ENCODE measurements at regions not wholly inside any gene's neighbourhood (a gene's known extent, or its start where the extent isn't known, plus 50 kb on each side); places are given as distances from the start of the nearest gene placed in this dataset.

DNA sequence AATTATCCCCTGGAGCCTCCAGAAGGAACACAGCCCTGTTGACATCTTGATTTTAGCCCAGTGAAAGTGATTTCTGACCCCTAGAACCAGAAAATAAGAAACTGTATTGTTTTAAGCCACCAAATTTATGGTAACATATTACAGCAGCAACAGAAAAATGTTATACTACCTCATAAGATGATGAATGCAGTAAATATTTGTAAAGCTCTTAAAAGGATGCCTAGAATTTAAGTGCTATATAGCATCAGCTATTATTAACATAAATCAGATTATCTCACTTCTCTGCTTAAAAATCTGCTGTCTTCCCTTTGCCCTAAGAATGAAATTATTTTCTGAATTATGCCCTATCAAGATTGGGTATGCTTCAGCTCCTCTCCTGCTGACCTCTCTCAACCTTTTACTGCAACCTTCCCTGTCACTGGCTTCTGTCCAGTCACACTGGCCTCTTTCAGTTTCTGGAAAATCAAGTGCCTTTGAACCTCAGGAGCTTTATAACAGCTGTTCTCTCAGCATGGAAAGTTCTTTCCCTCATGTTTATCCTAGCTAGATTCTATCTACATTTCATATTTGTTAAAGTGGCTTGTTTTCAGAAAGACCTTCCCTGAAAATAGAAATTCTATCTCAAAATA lies 78.9 kb downstream of the GPR37 start:
- H3K36me3 Mint-ChIP-seq (ENCODE audit: unreplicated experiment): no peaks in the 10 kb centered on the region
- no peak for DNase-seq (ENCODE audit: extremely low spot score, unreplicated experiment)
- no peaks in the 10 kb centered on the region for H3K27me3 Mint-ChIP-seq (ENCODE audit: unreplicated experiment)
- no peak overlapping the region for H3K4me3 Mint-ChIP-seq (ENCODE audit: unreplicated experiment)
- H3K4me1 Mint-ChIP-seq (ENCODE audit: unreplicated experiment): peaks cover 5% of the 10 kb centered on the region
- TF ChIP-seq, protein P1, sequence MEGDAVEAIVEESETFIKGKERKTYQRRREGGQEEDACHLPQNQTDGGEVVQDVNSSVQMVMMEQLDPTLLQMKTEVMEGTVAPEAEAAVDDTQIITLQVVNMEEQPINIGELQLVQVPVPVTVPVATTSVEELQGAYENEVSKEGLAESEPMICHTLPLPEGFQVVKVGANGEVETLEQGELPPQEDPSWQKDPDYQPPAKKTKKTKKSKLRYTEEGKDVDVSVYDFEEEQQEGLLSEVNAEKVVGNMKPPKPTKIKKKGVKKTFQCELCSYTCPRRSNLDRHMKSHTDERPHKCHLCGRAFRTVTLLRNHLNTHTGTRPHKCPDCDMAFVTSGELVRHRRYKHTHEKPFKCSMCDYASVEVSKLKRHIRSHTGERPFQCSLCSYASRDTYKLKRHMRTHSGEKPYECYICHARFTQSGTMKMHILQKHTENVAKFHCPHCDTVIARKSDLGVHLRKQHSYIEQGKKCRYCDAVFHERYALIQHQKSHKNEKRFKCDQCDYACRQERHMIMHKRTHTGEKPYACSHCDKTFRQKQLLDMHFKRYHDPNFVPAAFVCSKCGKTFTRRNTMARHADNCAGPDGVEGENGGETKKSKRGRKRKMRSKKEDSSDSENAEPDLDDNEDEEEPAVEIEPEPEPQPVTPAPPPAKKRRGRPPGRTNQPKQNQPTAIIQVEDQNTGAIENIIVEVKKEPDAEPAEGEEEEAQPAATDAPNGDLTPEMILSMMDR (IDR thresholded peaks at IDR 0.05): no peak
- peak overlapping the region; percentile 48 for H3K27ac Mint-ChIP-seq (ENCODE audit: unreplicated experiment)
- peaks cover 3% of the 10 kb centered on the region for H3K9me3 Mint-ChIP-seq (ENCODE audit: unreplicated experiment)

DNA sequence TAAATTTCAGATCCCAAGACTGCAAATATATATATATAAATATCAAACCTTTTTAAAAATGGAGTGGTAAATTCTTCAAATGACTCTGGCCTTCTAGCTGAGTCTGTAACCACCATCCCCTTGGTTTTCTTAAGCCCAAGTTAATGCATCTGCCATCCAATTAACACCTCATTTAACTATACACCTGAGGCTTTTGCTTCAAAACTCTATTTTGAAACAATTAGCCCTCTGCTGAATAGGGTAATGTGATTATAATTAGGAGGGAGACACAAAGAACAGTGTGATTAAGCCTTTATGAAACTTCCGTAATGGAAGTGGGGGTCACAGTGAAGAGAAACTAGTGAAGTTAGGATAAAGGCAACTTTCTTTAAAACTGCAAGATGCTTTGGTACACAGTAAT lies 83.6 kb downstream of the GPR37 start:
- Mint-ChIP-seq H3K27ac (ENCODE audit: unreplicated experiment) (no peak overlapping the region), H3K36me3 (ENCODE audit: unreplicated experiment) (no peaks in the 10 kb centered on the region), H3K9me3 (ENCODE audit: unreplicated experiment) (no peaks in the 10 kb centered on the region), H3K27me3 (ENCODE audit: unreplicated experiment) (no peaks in the 10 kb centered on the region), H3K4me3 (ENCODE audit: unreplicated experiment) (no peak overlapping the region), H3K4me1 (ENCODE audit: unreplicated experiment) (peaks cover 3% of the 10 kb centered on the region)
- no peak for DNase-seq (ENCODE audit: extremely low spot score, unreplicated experiment)
- TF ChIP-seq, protein P1 (IDR thresholded peaks at IDR 0.05): no peak

DNA sequence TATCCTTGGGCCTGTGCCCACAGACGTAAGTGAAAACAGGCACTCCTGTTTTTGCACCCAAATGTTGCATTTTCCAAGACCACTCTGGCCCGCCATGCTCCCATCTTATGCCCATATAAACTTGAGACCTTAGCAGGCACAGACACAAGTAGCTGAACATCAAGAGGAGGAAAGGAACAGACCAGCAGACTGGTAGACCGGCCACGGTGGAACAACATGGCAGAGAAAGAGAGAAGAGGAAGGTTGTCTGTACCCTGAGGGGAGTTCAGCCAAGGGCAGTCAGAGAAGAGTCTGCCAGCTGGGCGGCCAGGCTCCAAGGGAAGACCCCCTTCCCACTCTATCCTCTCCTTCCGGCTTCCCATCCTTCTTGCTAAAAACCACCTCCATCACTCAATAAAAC lies 85.3 kb downstream of the GPR37 start:
- no peaks in the 10 kb centered on the region for H3K27me3 Mint-ChIP-seq (ENCODE audit: unreplicated experiment)
- no peaks in the 10 kb centered on the region for H3K36me3 Mint-ChIP-seq (ENCODE audit: unreplicated experiment)
- TF ChIP-seq, protein P1 (IDR thresholded peaks at IDR 0.05): no peak
- peaks cover 4% of the 10 kb centered on the region for H3K9me3 Mint-ChIP-seq (ENCODE audit: unreplicated experiment)
- H3K4me3 Mint-ChIP-seq (ENCODE audit: unreplicated experiment): no peak overlapping the region
- H3K4me1 Mint-ChIP-seq (ENCODE audit: unreplicated experiment): no peaks in the 10 kb centered on the region
- DNase-seq (ENCODE audit: extremely low spot score, unreplicated experiment): no peak
- no peak overlapping the region for H3K27ac Mint-ChIP-seq (ENCODE audit: unreplicated experiment)

DNA sequence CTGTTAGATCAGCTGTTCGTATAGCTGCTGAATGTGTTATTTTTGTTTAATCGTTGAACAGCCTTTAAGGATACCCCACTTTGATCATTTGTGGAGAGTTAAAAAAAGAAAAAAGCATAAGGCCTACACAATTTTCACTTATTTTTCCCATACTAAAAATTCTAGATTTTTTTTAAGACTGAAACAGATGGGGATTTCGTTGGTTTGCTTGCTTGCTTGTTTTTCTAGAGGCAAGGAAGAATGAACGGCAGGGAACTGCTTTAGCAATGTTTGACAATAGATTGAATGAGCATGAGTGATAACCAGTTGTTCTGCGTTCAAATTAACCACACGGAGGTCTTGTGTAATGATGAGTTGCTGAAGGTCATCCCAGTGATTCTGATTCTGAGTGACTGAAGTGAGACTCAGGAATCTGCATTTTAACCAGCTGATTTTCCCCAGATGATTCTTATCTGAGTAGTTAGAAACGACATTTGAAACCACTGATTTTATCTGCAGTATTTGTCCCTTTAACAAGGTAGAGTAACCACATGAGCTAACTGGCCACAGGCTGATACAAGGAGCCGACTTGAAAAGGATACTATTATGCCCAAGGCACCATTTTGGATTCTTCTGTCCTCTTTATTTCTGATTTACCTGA lies 85.9 kb downstream of the GPR37 start:
- no peak for DNase-seq (ENCODE audit: extremely low spot score, unreplicated experiment)
- no peaks in the 10 kb centered on the region for H3K27me3 Mint-ChIP-seq (ENCODE audit: unreplicated experiment)

DNA sequence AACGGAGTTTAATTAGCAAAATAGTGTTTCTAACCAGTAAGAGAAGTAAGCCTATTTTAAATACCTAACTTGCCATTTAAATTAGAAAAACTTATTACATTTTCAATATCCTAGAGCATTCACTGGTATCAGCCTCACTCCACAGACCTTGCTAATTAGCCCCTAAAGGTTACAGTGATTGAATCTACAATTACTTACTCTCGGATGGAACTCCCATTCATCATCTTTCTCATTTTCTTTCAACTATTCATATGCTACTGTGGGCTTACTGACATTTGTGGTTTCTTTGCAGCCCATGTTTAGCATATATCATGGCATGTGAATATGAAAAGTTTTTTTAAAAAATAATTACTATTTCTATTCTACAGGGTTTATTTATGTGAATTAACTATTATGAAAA lies 86.4 kb downstream of the GPR37 start:
- Mint-ChIP-seq H3K36me3 (ENCODE audit: unreplicated experiment) (no peaks in the 10 kb centered on the region), H3K4me1 (ENCODE audit: unreplicated experiment) (no peaks in the 10 kb centered on the region), H3K27me3 (ENCODE audit: unreplicated experiment) (no peaks in the 10 kb centered on the region), H3K27ac (ENCODE audit: unreplicated experiment) (no peak overlapping the region), H3K4me3 (ENCODE audit: unreplicated experiment) (no peak overlapping the region), H3K9me3 (ENCODE audit: unreplicated experiment) (peaks cover 4% of the 10 kb centered on the region)
- no peak for DNase-seq (ENCODE audit: extremely low spot score, unreplicated experiment)
- TF ChIP-seq, protein P1 (IDR thresholded peaks at IDR 0.05): no peak

More for the DNA sequence above, 85.9 kb downstream of the GPR37 start:
- TF ChIP-seq, protein P1 (IDR thresholded peaks at IDR 0.05): no peak
- Mint-ChIP-seq H3K4me3 (ENCODE audit: unreplicated experiment) (no peak overlapping the region), H3K4me1 (ENCODE audit: unreplicated experiment) (no peaks in the 10 kb centered on the region), H3K9me3 (ENCODE audit: unreplicated experiment) (peaks cover 4% of the 10 kb centered on the region), H3K36me3 (ENCODE audit: unreplicated experiment) (no peaks in the 10 kb centered on the region), H3K27ac (ENCODE audit: unreplicated experiment) (no peak overlapping the region)

All from osteocyte (in vitro differentiated cells).